Medulla oblongata (tissue), 1 donor: ENCODE measurements at regions not wholly inside any gene's neighbourhood (a gene's known extent, or its start where the extent isn't known, plus 50 kb on each side); places are given as distances from the start of the nearest gene placed in this dataset.
"Not testable (repeated sequence)": the region's sequence is repeated elsewhere in the genome, so short reads cannot be mapped to it uniquely, and the experiment has no call there.

Source experiments
- DNase-seq: peaks from one replicate; pipeline ENCODE4 v3.0.0-alpha.2; 2015; ENCODE audit errors: extremely low spot score

DNA sequence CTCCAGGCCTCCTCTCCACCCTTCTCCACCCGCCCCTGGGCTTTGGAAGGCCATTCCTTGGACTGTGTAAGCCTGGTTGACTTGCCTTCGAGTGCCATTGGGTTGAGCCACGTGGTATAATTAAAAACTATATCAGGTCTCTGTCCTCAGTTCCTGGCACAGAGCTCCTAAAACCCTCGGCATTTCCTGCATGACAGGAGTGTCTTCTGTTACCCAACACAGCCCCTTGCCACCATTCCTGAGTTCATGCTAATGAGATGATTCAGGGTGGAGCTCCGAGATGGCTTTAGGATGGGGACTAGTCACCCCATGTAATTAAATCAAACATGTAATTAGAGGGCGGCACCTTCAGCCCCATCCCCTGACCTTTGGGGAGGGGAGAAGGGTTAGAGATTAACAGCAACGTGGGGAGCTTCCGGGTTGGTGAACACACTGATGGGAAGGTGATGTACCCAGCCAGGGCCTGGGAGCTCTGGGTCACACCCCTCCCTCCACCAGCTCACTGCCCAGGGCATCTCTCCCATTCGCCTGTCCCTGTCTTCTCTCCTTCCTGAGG, 256.4 kb downstream of the FAM43A start:
- DNase-seq = no peak

- DNase-seq = no peak
Measured at GRCh38 chr3:194944526-194944925, 258.8 kb downstream of the FAM43A start.

DNA sequence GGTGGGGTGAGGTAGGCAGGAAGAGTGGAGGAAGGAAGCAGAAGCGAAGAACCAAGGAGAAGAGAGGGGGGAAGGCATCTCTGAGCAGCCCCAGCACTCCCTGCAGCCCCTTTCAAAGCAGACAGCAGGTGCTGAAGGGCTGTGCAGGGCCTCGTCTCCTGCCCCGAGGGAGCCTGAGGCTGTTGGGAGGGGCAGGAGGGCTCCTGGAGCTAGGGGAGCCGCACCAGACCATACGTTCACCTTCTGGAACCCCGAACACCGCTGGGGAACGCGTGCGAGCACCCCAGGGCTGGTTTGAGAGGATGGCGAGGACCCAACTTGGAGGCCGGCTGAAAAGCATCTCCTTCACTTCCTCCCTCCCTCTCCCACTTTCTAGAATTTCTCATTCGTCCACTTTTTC, 259.8 kb downstream of the FAM43A start:
- DNase-seq = no peak

DNA sequence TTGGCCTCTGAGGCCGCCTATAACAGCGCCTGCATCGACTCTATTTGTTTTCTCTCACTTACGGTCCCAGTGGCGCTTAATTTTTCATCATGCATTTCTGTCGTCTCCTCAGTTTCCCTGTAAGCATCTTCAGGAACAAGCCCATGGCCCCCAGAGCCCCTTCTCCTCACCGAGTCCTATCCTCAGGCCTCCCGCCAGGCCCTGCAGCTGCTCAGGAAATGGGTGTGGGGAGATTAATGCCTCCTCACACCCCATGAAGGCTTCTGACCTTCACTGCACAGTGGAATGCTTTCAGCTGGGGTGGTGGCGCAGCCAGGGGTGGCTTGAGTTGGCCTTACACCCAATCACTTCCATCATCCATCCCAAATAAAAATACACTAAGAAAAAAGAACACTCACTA, 260.4 kb downstream of the FAM43A start:
- DNase-seq = no peak

GRCh38 chr3:194949592-194949991, 263.9 kb downstream of the FAM43A start:
- DNase-seq = no peak

- no peak for DNase-seq
Measured at GRCh38 chr3:194950906-194951628, 265.4 kb downstream of the FAM43A start.

- not testable (repeated sequence) for DNase-seq
Measured at GRCh38 chr3:194951629-194951920, 265.9 kb downstream of the FAM43A start.

DNA sequence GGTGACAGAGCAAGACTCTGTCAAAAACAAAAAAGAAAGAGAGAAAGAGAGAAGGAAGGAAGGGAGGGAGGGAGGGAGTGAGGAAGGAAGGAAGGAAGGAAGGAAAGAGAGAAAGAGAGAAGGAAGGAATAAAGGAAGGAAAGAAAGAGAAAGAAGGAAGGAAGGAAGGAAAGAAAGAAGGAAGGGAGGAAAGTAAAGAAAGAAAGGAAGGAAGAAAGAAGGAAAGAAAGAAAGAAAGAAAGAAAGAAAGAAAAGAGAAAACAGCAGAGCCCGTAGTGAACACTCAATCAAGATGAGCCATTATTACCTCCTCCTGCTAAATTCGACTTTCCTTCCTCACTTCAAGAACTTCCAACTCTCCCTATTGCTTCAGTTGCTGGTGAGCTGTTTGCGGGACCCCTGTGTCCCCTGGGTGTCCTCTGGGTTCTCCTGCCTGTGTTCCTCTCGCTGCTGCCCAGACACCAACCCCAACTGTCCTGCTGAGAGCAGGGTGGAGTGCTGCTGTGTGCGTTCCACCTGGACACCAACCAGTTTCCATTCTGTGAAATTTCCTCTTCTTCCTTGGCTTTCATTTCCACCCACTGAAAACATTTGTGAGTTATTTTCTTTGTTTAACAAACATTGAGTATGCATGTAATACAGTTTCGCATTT, 266.4 kb downstream of the FAM43A start:
- no peak for DNase-seq

DNA sequence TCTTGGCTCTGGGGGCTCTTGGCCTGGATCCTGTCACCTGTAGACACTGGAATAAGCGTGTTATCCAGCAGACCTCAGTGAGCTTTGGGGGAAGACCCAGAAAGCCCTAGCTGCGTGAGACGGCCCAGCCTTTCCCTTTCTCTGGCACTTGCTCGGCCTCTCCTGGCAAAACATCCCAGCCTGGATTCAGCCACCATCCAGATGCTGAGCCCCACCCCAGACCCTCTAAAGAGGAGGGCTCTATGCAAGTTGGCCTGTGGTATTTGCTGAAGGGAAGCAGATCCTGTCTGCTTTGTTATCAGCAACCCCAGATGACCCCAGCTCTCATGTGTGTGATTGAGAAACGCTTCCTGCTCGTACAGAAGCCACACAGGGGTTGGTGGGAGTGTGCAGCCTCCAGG, 267.2 kb downstream of the FAM43A start:
- no peak for DNase-seq

GRCh38 chr3:194953291-194953690, 267.6 kb downstream of the FAM43A start:
- no peak for DNase-seq

DNA sequence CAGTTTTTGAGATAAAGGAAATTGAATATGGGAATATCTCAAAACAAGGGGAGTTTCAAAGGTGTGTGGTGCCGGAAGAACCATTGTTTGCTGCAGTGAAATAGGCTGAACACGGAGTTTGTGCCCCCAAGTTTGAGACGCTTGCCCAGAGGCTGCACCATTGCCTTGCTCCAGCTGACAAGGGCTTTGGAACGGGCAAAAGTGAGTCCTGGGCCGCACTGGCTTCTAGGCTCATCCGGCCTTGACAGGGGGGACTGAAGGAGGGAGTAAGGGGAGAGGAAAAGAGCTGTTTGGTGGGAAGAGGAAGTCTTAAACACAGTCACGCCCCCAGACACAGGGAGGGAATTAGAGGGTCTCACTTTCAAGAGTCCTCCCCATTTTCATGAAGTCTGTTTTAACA, 269.9 kb downstream of the FAM43A start:
- no peak for DNase-seq

GRCh38 chr3:194955979-194956696, 270.5 kb downstream of the FAM43A start:
- no peak for DNase-seq

DNA sequence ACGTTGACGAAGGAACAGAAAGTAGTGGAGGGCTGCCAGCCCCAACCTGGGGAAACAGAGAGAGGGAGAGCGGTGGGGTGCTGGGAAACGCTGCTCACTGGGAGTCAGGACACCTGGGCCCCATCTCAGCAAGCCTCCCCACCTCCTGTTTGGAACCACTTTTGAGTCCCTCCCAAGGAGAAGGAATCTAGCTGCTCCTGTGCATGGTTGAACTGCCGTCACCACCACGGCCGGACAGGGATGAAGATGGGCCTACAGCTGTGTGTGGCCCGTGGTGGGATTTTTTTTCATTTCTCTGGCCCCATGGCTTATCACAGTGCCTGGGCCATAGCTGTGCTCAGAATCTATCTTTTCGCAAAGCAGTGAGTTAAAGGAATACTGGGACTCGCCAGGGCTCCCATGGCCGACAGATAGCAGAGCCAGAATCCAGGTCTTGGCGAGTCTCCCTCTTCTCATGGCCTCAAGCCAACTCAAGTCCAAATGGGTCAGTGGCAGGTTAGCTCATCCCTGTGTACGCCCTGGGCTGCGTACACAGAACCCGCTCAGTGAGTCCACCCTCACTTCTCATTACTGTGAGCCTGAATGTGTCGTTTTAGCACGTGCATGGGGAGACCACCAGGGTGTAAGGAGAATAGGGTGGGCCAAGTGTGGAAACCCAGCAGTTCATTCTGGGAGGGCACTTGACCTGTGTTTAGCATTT, 271.2 kb downstream of the FAM43A start:
- no peak for DNase-seq

- DNase-seq = no peak
Measured at GRCh38 chr3:194957743-194958240, 272.1 kb downstream of the FAM43A start.

GRCh38 chr3:194959217-194959616, 273.5 kb downstream of the FAM43A start:
- no peak for DNase-seq

DNA sequence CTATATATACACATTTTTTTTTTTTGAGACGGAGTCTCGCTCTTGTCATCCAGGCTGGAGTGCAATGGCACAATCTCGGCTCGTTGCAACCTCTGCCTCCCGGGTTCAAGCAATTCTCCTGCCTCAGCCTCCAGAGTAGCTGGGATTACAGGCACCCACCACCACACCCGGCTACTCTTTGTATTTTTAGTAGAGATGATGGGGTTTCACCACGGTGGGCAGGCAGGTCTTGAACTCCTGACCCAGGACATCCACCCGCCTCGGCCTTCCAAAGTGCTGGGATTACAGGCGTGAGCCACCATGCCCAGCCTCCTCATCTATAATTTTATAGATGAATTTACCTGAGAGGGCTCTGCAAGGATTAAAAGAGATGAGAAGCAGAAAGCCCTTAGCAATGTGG, 274.0 kb downstream of the FAM43A start:
- DNase-seq = not testable (repeated sequence)

- DNase-seq = no peak
Measured at GRCh38 chr3:194960446-194961032, 274.9 kb downstream of the FAM43A start.

GRCh38 chr3:194961149-194961548, 275.5 kb downstream of the FAM43A start:
- no peak for DNase-seq

DNA sequence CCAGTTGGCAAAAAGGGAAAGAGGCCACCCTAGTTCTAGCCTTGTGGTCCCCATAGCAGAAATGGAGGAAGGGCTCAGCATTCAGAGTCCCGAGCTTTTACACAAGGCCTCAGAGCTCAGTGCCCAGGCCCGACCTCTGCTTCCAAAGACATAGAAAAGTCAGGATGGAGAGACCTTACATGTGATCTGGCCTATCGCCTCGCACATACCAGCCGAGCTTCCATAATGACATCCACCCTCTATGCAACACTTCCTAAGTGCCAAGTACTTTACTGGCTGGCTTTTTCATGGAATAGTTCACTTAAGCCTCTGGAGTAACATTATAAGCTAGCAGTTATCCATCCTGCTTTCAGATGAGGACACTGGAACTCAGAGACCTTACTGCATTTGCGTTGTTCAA, 275.9 kb downstream of the FAM43A start:
- DNase-seq = no peak

GRCh38 chr3:194962056-194962455, 276.4 kb downstream of the FAM43A start:
- DNase-seq = no peak

GRCh38 chr3:194964809-194965208, 279.1 kb downstream of the FAM43A start:
- no peak for DNase-seq
